ENCODE measurements at regions not wholly inside any gene's neighbourhood (a gene's known extent, or its start where the extent isn't known, plus 50 kb on each side); places are given as distances from the start of the nearest gene placed in this dataset.

GRCh38 chr11:96925862-96926261 is 536.0 kb downstream of the JRKL start:
- no peaks in the 10 kb centered on the region for H3K79me2 ChIP-seq (ENCODE audit: insufficient read depth, low read length)
- DNase-seq (ENCODE audit: insufficient read length, low spot score, missing footprints), result no peak
- H3K4me1 ChIP-seq (ENCODE audit: insufficient read depth, low read length), result no peaks in the 10 kb centered on the region
- no peak overlapping the region for H2AFZ ChIP-seq (ENCODE audit: low read length)
- no peak overlapping the region for H3K27ac ChIP-seq (ENCODE audit: low read depth, low read length)
- no peaks in the 10 kb centered on the region for H3K9me3 ChIP-seq (ENCODE audit: low read depth, low read length)
- no peaks in the 10 kb centered on the region for H4K20me1 ChIP-seq (ENCODE audit: insufficient read depth, low read length)
- no peaks in the 10 kb centered on the region for H3K27me3 ChIP-seq (ENCODE audit: insufficient read depth, low read length)
- no peaks in the 10 kb centered on the region for H3K36me3 ChIP-seq (ENCODE audit: insufficient read depth, low read length)
- H3K4me3 ChIP-seq (ENCODE audit: insufficient read depth, low read length), result no peak overlapping the region
- no peak for TF ChIP-seq CTCF (IDR thresholded peaks at IDR 0.05; ENCODE audit: extremely low read depth, low read depth, low read length)
- H3K4me2 ChIP-seq (ENCODE audit: insufficient read depth, low read length), result no peak overlapping the region

GRCh38 chr11:96940227-96940626 is 550.4 kb downstream of the JRKL start:
- TF ChIP-seq CTCF (IDR thresholded peaks at IDR 0.05; ENCODE audit: extremely low read depth, low read depth, low read length), result no peak

GRCh38 chr11:96942855-96943254 is 553.0 kb downstream of the JRKL start:
- H4K20me1 ChIP-seq (ENCODE audit: insufficient read depth, low read length), result no peaks in the 10 kb centered on the region
- no peak overlapping the region for H3K27ac ChIP-seq (ENCODE audit: low read depth, low read length)
- H3K4me3 ChIP-seq (ENCODE audit: insufficient read depth, low read length), result no peak overlapping the region
- DNase-seq (ENCODE audit: insufficient read length, low spot score, missing footprints), result no peak
- H3K79me2 ChIP-seq (ENCODE audit: insufficient read depth, low read length), result no peaks in the 10 kb centered on the region
- no peaks in the 10 kb centered on the region for H3K4me1 ChIP-seq (ENCODE audit: insufficient read depth, low read length)
- H3K36me3 ChIP-seq (ENCODE audit: insufficient read depth, low read length), result no peaks in the 10 kb centered on the region
- H3K27me3 ChIP-seq (ENCODE audit: insufficient read depth, low read length), result no peaks in the 10 kb centered on the region
- H2AFZ ChIP-seq (ENCODE audit: low read length), result no peak overlapping the region
- H3K9me3 ChIP-seq (ENCODE audit: low read depth, low read length), result peaks cover 2% of the 10 kb centered on the region
- no peak overlapping the region for H3K4me2 ChIP-seq (ENCODE audit: insufficient read depth, low read length)
- no peak for TF ChIP-seq CTCF (IDR thresholded peaks at IDR 0.05; ENCODE audit: extremely low read depth, low read depth, low read length)

More at GRCh38 chr11:96940227-96940626, 550.4 kb downstream of the JRKL start:
- DNase-seq (ENCODE audit: insufficient read length, low spot score, missing footprints), result no peak
- no peaks in the 10 kb centered on the region for H4K20me1 ChIP-seq (ENCODE audit: insufficient read depth, low read length)
- H3K4me1 ChIP-seq (ENCODE audit: insufficient read depth, low read length), result no peaks in the 10 kb centered on the region
- H3K4me3 ChIP-seq (ENCODE audit: insufficient read depth, low read length), result no peak overlapping the region
- no peak overlapping the region for H3K4me2 ChIP-seq (ENCODE audit: insufficient read depth, low read length)
- no peaks in the 10 kb centered on the region for H3K27me3 ChIP-seq (ENCODE audit: insufficient read depth, low read length)
- no peaks in the 10 kb centered on the region for H3K36me3 ChIP-seq (ENCODE audit: insufficient read depth, low read length)
- H3K27ac ChIP-seq (ENCODE audit: low read depth, low read length), result no peak overlapping the region
- no peak overlapping the region for H2AFZ ChIP-seq (ENCODE audit: low read length)
- H3K79me2 ChIP-seq (ENCODE audit: insufficient read depth, low read length), result no peaks in the 10 kb centered on the region
- H3K9me3 ChIP-seq (ENCODE audit: low read depth, low read length), result peaks cover 2% of the 10 kb centered on the region

GRCh38 chr11:96943970-96944369 is 554.2 kb downstream of the JRKL start:
- TF ChIP-seq CTCF (IDR thresholded peaks at IDR 0.05; ENCODE audit: extremely low read depth, low read depth, low read length), result no peak
- no peaks in the 10 kb centered on the region for H3K79me2 ChIP-seq (ENCODE audit: insufficient read depth, low read length)
- no peak for DNase-seq (ENCODE audit: insufficient read length, low spot score, missing footprints)

More at GRCh38 chr11:96943970-96944369, 554.2 kb downstream of the JRKL start:
- H3K27me3 ChIP-seq (ENCODE audit: insufficient read depth, low read length), result no peaks in the 10 kb centered on the region
- H3K4me1 ChIP-seq (ENCODE audit: insufficient read depth, low read length), result no peaks in the 10 kb centered on the region
- H3K36me3 ChIP-seq (ENCODE audit: insufficient read depth, low read length), result no peaks in the 10 kb centered on the region
- no peak overlapping the region for H3K4me2 ChIP-seq (ENCODE audit: insufficient read depth, low read length)
- H2AFZ ChIP-seq (ENCODE audit: low read length), result no peak overlapping the region
- H3K27ac ChIP-seq (ENCODE audit: low read depth, low read length), result no peak overlapping the region
- H3K4me3 ChIP-seq (ENCODE audit: insufficient read depth, low read length), result no peak overlapping the region
- no peaks in the 10 kb centered on the region for H4K20me1 ChIP-seq (ENCODE audit: insufficient read depth, low read length)
- no peaks in the 10 kb centered on the region for H3K9me3 ChIP-seq (ENCODE audit: low read depth, low read length)

Data from osteoblast (primary cell).